ENCODE measurements at regions not wholly inside any gene's neighbourhood (a gene's known extent, or its start where the extent isn't known, plus 50 kb on each side); places are given as distances from the start of the nearest gene placed in this dataset.

GRCh38 chr15:95086531-95087252 is 855.3 kb downstream of the MCTP2 start:
- Mint-ChIP-seq H3K27ac (no peak overlapping the region), H3K36me3 (no peaks in the 10 kb centered on the region), H3K4me1 (no peaks in the 10 kb centered on the region), H3K4me3 (no peak overlapping the region), H3K9me3 (peaks cover 2% of the 10 kb centered on the region)
- ATAC-seq (no peak), DNase-seq (ENCODE audit: low spot score in 2 of 2) (no peak)

DNA sequence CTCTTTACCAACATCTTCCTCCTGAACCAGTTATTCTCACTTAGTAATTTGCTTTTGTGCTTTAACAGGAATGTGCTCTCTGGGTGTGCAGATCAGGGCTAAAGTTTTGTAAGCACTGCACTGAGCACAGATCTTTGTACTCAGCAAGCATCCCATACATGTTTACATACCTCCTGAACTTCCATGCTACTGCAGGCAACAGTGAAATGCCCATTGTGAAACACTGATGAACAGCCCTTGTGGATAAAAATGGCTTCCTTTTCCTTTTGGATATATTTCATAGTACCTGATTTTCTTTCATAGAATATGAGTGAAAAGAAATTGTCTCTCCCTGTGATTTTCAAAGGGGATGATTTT is 855.9 kb downstream of the MCTP2 start:
- Mint-ChIP-seq H3K4me3 (no peak overlapping the region), H3K4me1 (no peaks in the 10 kb centered on the region), H3K9me3 (peaks cover 2% of the 10 kb centered on the region), H3K36me3 (no peaks in the 10 kb centered on the region), H3K27ac (no peak overlapping the region)
- DNase-seq (ENCODE audit: low spot score in 2 of 2) (no peak), ATAC-seq (no peak)

DNA sequence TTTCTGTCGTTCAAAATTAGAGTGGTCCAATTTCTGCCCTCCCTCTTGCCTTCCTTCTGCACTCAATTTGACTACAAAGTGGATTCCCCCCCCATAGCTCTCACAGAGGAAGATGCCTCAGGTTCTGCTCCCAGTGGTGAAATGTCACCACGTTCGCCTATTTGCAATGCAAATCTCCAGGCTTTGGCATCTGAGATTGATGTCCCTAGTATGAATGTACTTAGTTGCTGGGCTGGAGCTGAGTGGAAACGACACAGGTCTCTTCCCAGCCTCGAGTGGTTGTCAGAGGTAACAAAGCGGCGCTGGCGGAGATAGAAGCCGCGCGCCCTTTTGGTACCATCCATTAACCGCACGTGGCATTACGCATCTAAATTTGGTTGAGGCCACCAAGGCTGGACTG is 860.1 kb downstream of the MCTP2 start:
- peaks cover 2% of the 10 kb centered on the region for H3K9me3 Mint-ChIP-seq
- no peak overlapping the region for H3K4me3 Mint-ChIP-seq
- no peak for DNase-seq (ENCODE audit: low spot score in 2 of 2)
- H3K27ac Mint-ChIP-seq, result no peak overlapping the region
- no peak for ATAC-seq
- no peaks in the 10 kb centered on the region for H3K4me1 Mint-ChIP-seq
- no peaks in the 10 kb centered on the region for H3K36me3 Mint-ChIP-seq

- no peaks in the 10 kb centered on the region for H3K4me1 Mint-ChIP-seq
- no peak overlapping the region for H3K4me3 Mint-ChIP-seq
- peaks cover under 1% of the 10 kb centered on the region for H3K9me3 Mint-ChIP-seq
- DNase-seq (ENCODE audit: low spot score in 2 of 2) (no peak), ATAC-seq (no peak)
- no peaks in the 10 kb centered on the region for H3K36me3 Mint-ChIP-seq
- H3K27ac Mint-ChIP-seq, result no peak overlapping the region
These were observed 863.9 kb downstream of the MCTP2 start for GRCh38 chr15:95095250-95095649.

GRCh38 chr15:95096651-95097050 is 865.3 kb downstream of the MCTP2 start:
- Mint-ChIP-seq H3K36me3 (no peaks in the 10 kb centered on the region), H3K27ac (no peak overlapping the region), H3K9me3 (peaks cover 3% of the 10 kb centered on the region), H3K4me3 (no peak overlapping the region), H3K4me1 (no peaks in the 10 kb centered on the region)
- no peak for DNase-seq (ENCODE audit: low spot score in 2 of 2)
- ATAC-seq, result no peak

- no peak for DNase-seq (ENCODE audit: low spot score in 2 of 2)
- peaks cover 3% of the 10 kb centered on the region for H3K9me3 Mint-ChIP-seq
- H3K4me3 Mint-ChIP-seq, result no peak overlapping the region
- no peaks in the 10 kb centered on the region for H3K4me1 Mint-ChIP-seq
- no peak for ATAC-seq
- no peaks in the 10 kb centered on the region for H3K36me3 Mint-ChIP-seq
- no peak overlapping the region for H3K27ac Mint-ChIP-seq
These were observed 866.0 kb downstream of the MCTP2 start for GRCh38 chr15:95097361-95097760.

DNA sequence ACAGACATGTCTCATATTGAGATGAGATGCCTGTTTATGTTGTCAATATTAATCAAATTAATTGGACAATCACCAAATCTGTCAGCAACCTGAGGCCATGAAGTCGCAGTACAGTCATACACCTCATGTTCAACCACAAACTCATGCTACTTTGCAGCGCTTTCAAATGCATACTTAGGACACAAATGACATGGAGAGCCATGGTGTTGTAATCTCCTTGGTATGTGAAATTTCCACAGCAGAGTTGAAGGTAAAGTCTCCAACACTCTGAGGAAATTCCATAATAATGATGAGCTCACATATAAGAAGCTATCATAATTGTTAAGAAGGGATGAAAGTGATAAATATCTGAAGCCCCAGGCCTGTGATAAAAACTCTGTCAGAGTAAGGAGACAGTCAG is 873.9 kb downstream of the MCTP2 start:
- ATAC-seq (no peak), DNase-seq (ENCODE audit: low spot score in 2 of 2) (no peak)
- Mint-ChIP-seq H3K27ac (no peak overlapping the region), H3K9me3 (peaks cover 3% of the 10 kb centered on the region), H3K36me3 (no peaks in the 10 kb centered on the region), H3K4me1 (no peaks in the 10 kb centered on the region), H3K4me3 (no peak overlapping the region)

GRCh38 chr15:95106801-95107200 is 875.4 kb downstream of the MCTP2 start:
- H3K36me3 Mint-ChIP-seq, result no peaks in the 10 kb centered on the region
- H3K27ac Mint-ChIP-seq, result no peak overlapping the region
- DNase-seq (ENCODE audit: low spot score in 2 of 2) (no peak), ATAC-seq (no peak)
- no peaks in the 10 kb centered on the region for H3K9me3 Mint-ChIP-seq
- H3K4me3 Mint-ChIP-seq, result no peak overlapping the region
- H3K4me1 Mint-ChIP-seq, result no peaks in the 10 kb centered on the region

DNA sequence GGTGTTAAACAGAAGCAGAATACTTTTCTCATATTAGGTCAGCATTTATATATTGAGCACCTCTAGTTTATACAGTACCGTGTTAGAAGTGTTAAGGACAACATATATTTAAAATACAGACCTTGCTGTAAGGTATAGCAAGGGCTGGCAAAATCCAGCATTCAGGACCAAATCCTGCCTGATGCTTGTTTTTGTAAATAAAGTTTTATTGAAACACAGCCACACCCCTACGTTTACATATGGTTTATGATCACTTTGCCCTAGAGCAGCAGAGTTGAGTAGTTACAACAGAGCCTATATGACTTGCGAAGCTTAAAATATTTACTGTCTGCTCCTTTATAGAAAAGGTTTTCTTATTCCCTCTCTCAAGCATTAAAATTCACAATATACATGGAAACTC is 877.3 kb downstream of the MCTP2 start:
- Mint-ChIP-seq H3K4me3 (no peak overlapping the region), H3K27ac (no peak overlapping the region), H3K4me1 (no peaks in the 10 kb centered on the region), H3K9me3 (no peaks in the 10 kb centered on the region), H3K36me3 (no peaks in the 10 kb centered on the region)
- DNase-seq (ENCODE audit: low spot score in 2 of 2) (no peak), ATAC-seq (no peak)

DNA sequence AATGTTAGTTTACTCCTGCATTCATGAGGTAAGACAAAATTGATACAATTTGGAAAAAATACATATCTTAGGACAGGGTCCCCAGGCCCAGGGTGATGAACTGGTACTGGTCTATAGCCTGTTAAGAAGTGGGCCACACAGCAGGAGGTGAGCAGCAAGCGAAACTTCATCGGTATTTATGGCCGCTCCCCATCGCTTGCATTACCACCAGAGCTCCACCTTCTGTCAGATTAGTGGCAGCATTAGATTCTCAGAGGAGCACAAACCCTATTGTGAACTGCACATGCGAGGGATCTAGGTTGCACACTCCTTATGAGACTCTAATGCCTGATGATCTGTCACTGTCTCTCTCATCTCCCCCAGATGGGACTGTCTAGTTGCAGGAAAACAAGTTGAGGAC is 880.6 kb downstream of the MCTP2 start:
- no peaks in the 10 kb centered on the region for H3K36me3 Mint-ChIP-seq
- no peak overlapping the region for H3K4me3 Mint-ChIP-seq
- ATAC-seq (no peak), DNase-seq (ENCODE audit: low spot score in 2 of 2) (no peak)
- H3K4me1 Mint-ChIP-seq, result no peaks in the 10 kb centered on the region
- no peak overlapping the region for H3K27ac Mint-ChIP-seq
- no peaks in the 10 kb centered on the region for H3K9me3 Mint-ChIP-seq

DNA sequence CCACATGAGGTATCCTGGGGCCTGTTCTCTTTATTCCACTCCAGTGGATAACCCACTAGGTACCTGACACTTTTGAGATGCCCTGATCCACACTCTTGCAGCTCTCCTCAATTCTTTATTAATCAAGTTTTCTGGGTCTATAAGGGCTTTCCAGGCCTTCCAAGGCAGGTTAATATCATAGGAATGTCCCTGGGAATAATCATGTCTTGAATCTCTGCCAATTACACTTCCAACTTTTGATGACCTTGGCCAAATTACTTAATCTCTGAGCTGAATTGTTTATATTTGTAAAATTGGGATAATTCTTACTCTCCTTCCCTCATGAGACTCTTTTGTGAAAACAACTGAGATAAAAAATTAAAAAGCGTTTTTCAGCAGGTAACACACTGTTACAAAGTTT is 881.7 kb downstream of the MCTP2 start:
- no peaks in the 10 kb centered on the region for H3K9me3 Mint-ChIP-seq
- DNase-seq (ENCODE audit: low spot score in 2 of 2) (no peak), ATAC-seq (no peak)
- H3K27ac Mint-ChIP-seq, result no peak overlapping the region
- no peak overlapping the region for H3K4me3 Mint-ChIP-seq
- no peaks in the 10 kb centered on the region for H3K36me3 Mint-ChIP-seq
- H3K4me1 Mint-ChIP-seq, result no peaks in the 10 kb centered on the region

- Mint-ChIP-seq H3K9me3 (no peaks in the 10 kb centered on the region), H3K36me3 (no peaks in the 10 kb centered on the region), H3K27ac (no peak overlapping the region), H3K4me3 (no peak overlapping the region), H3K4me1 (no peaks in the 10 kb centered on the region)
- DNase-seq (ENCODE audit: low spot score in 2 of 2) (no peak), ATAC-seq (no peak)
These were observed 887.8 kb downstream of the MCTP2 start for GRCh38 chr15:95119041-95119610.

DNA sequence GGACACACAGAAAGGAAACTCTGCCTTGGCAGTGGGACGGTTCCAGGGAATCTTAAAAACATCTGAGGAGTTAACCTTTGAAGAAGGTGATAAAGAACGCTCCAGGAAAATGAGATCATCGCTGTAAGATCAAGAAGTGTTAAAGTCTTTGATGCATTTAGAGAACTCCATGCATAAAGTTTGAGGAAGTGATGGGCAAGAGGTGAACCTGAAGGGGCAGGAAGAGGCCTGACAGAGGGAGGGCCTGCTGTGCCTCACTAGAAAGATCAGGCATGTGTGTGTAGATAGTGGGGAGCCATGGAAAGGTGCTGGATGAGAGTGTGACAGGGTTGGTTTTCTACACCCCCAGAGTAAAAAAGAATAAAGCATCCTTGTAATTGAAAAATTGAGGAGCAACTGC is 889.2 kb downstream of the MCTP2 start:
- H3K9me3 Mint-ChIP-seq, result no peaks in the 10 kb centered on the region
- DNase-seq (ENCODE audit: low spot score in 2 of 2) (no peak), ATAC-seq (no peak)
- H3K27ac Mint-ChIP-seq, result no peak overlapping the region
- no peaks in the 10 kb centered on the region for H3K4me1 Mint-ChIP-seq
- no peak overlapping the region for H3K4me3 Mint-ChIP-seq
- H3K36me3 Mint-ChIP-seq, result no peaks in the 10 kb centered on the region

DNA sequence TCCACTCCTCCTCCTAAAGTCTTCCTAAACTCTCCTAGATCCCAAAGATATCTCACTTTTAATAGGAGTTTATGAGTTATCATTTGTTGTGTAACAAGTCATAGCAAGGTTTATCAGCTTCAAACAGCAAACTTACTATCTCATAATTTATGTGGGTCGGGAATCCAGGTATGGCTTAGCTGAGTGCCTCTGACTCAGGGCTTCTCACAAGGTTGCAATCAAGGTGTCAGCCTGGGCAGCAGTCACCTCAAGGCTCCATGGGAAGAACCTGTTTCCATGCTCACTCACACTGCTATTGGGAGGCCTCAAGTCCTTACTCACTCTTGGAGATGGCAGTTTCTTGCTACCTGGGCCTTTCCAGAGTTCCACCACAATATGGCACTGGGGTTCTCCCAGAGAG is 889.8 kb downstream of the MCTP2 start:
- Mint-ChIP-seq H3K36me3 (no peaks in the 10 kb centered on the region), H3K4me3 (no peak overlapping the region), H3K4me1 (no peaks in the 10 kb centered on the region), H3K27ac (no peak overlapping the region), H3K9me3 (no peaks in the 10 kb centered on the region)
- DNase-seq (ENCODE audit: low spot score in 2 of 2), result no peak
- ATAC-seq, result no peak

DNA sequence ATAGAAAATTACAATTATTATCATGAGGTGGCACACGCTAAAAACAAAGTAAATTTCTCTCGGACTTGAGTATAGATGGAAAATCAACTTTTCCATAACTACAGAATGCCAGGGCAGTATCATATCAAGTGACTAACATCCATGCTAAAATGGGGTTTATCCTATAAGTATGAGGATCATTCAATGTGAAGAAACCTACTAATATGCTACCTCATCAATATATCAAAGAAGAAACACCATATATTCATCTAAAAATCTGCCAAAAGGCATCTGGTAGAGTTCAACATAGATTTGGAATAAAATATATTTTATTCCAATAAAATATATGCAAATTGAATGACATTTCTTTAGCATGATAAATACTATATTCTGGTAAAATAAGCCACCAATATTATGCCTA is 894.4 kb downstream of the MCTP2 start:
- H3K36me3 Mint-ChIP-seq, result no peaks in the 10 kb centered on the region
- no peaks in the 10 kb centered on the region for H3K4me1 Mint-ChIP-seq
- no peaks in the 10 kb centered on the region for H3K9me3 Mint-ChIP-seq
- no peak for ATAC-seq
- DNase-seq (ENCODE audit: low spot score in 2 of 2), result no peak
- no peak overlapping the region for H3K27ac Mint-ChIP-seq
- no peak overlapping the region for H3K4me3 Mint-ChIP-seq

DNA sequence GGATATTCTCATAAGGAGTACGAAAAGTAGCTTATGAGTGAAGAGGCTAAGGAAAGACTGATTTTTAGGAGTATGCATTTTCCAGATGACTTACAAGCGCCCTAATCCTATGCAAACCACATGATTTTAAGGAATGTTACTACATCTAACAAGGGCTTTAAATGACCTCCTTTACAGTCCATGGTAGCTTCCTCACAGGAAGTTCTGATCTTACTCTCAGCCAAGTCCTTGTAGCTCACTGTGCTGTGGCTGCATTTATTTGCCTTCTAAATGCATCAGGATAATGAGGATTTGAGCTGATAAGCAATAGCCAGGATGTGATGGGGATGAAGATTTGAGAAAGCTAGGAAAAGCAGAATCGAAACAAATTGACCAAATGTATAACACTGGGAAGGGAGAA is 896.0 kb downstream of the MCTP2 start:
- Mint-ChIP-seq H3K36me3 (no peaks in the 10 kb centered on the region), H3K27ac (no peak overlapping the region), H3K4me3 (no peak overlapping the region), H3K9me3 (no peaks in the 10 kb centered on the region), H3K4me1 (no peaks in the 10 kb centered on the region)
- no peak for DNase-seq (ENCODE audit: low spot score in 2 of 2)
- no peak for ATAC-seq

GRCh38 chr15:95129574-95129973 is 898.2 kb downstream of the MCTP2 start:
- Mint-ChIP-seq H3K36me3 (no peaks in the 10 kb centered on the region), H3K4me1 (no peaks in the 10 kb centered on the region), H3K9me3 (no peaks in the 10 kb centered on the region), H3K4me3 (no peak overlapping the region), H3K27ac (no peak overlapping the region)
- DNase-seq (ENCODE audit: low spot score in 2 of 2) (no peak), ATAC-seq (no peak)

All from stimulated activated effector memory CD8-positive, alpha-beta T cell treated with anti-CD3 and anti-CD28 coated beads, Interleukin-12 subunit alpha, Interleukin-12 subunit beta, amount 100 ng/mL, for 72 hours (primary cell).